ENCODE measurements at regions not wholly inside any gene's neighbourhood (a gene's known extent, or its start where the extent isn't known, plus 50 kb on each side); places are given as distances from the start of the nearest gene placed in this dataset.
A peak's percentile ranks its signal among the peaks of the same experiment; 100 is the strongest.

- Histone ChIP-seq H2AK5ac (ENCODE audit: low read length) (no peak overlapping the region), H3K23ac (ENCODE audit: low read length) (no peak overlapping the region), H3K9ac (ENCODE audit: low read length) (no peak overlapping the region), H3K4me1 (ENCODE audit: control insufficient read depth, low read depth, low read length) (no peaks in the 10 kb centered on the region), H4K8ac (ENCODE audit: low read depth, low read length) (no peak overlapping the region), H3K56ac (ENCODE audit: low read length) (no peak overlapping the region), H2BK5ac (ENCODE audit: low read length) (no peak overlapping the region), H3K27ac (ENCODE audit: low read depth, low read length) (no peak overlapping the region), H2BK15ac (replicated peaks; ENCODE audit: low read depth) (no peak overlapping the region), H3K4me2 (ENCODE audit: low read length) (no peak overlapping the region), H4K5ac (ENCODE audit: low read length) (no peak overlapping the region), H3K18ac (ENCODE audit: low read length) (no peak overlapping the region), H3K4ac (ENCODE audit: low read depth, low read length) (no peak overlapping the region), H3K36me3 (ENCODE audit: control insufficient read depth, insufficient read depth, low read length) (no peaks in the 10 kb centered on the region), H3K79me1 (ENCODE audit: low read length) (no peaks in the 10 kb centered on the region), H2BK120ac (ENCODE audit: low read depth, low read length) (no peak overlapping the region), H3K27me3 (ENCODE audit: insufficient read depth, low read length, poor library complexity) (no peaks in the 10 kb centered on the region), H3K4me3 (ENCODE audit: low read length) (no peak overlapping the region), H3K79me2 (ENCODE audit: control insufficient read depth, insufficient read depth, low read length) (no peaks in the 10 kb centered on the region)
- no CpG with 5 or more reads among the region's 3 CpGs for WGBS (ENCODE audit: extremely low coverage, insufficient coverage, low lambda C conversion rate)
- peak; percentile 33 for DNase-seq
Observed at GRCh38 chr11:101211407-101211975, 81.9 kb upstream of the PGR start.

- H2AK5ac ChIP-seq (ENCODE audit: low read length), result no peak overlapping the region
- H3K56ac ChIP-seq (ENCODE audit: low read length), result no peak overlapping the region
- no peak for DNase-seq
- H3K27ac ChIP-seq (ENCODE audit: low read depth, low read length), result no peak overlapping the region
- H3K4me3 ChIP-seq (ENCODE audit: low read length), result no peak overlapping the region
- no peak overlapping the region for H3K18ac ChIP-seq (ENCODE audit: low read length)
- H3K9ac ChIP-seq (ENCODE audit: low read length), result no peak overlapping the region
- no peak overlapping the region for H3K4ac ChIP-seq (ENCODE audit: low read depth, low read length)
- H2BK5ac ChIP-seq (ENCODE audit: low read length), result no peak overlapping the region
- H3K4me1 ChIP-seq (ENCODE audit: control insufficient read depth, low read depth, low read length), result no peaks in the 10 kb centered on the region
- no peaks in the 10 kb centered on the region for H3K27me3 ChIP-seq (ENCODE audit: insufficient read depth, low read length, poor library complexity)
- no peak overlapping the region for H4K5ac ChIP-seq (ENCODE audit: low read length)
- no peaks in the 10 kb centered on the region for H3K79me1 ChIP-seq (ENCODE audit: low read length)
- H4K8ac ChIP-seq (ENCODE audit: low read depth, low read length), result no peak overlapping the region
- no peaks in the 10 kb centered on the region for H3K36me3 ChIP-seq (ENCODE audit: control insufficient read depth, insufficient read depth, low read length)
- H2BK120ac ChIP-seq (ENCODE audit: low read depth, low read length), result no peak overlapping the region
- H2BK15ac ChIP-seq (replicated peaks; ENCODE audit: low read depth), result no peak overlapping the region
- no peaks in the 10 kb centered on the region for H3K79me2 ChIP-seq (ENCODE audit: control insufficient read depth, insufficient read depth, low read length)
- H3K4me2 ChIP-seq (ENCODE audit: low read length), result no peak overlapping the region
- no peak overlapping the region for H3K23ac ChIP-seq (ENCODE audit: low read length)
Observed at GRCh38 chr11:101202614-101203013, 73.0 kb upstream of the PGR start.

GRCh38 chr11:101199416-101199815 lies 69.8 kb upstream of the PGR start:
- no peak overlapping the region for H4K8ac ChIP-seq (ENCODE audit: low read depth, low read length)
- H3K4ac ChIP-seq (ENCODE audit: low read depth, low read length), result no peak overlapping the region
- H3K27me3 ChIP-seq (ENCODE audit: insufficient read depth, low read length, poor library complexity), result no peaks in the 10 kb centered on the region
- H3K4me1 ChIP-seq (ENCODE audit: control insufficient read depth, low read depth, low read length), result no peaks in the 10 kb centered on the region
- H3K4me3 ChIP-seq (ENCODE audit: low read length), result no peak overlapping the region
- no peak overlapping the region for H3K18ac ChIP-seq (ENCODE audit: low read length)
- no peak for DNase-seq
- H3K27ac ChIP-seq (ENCODE audit: low read depth, low read length), result no peak overlapping the region
- H3K23ac ChIP-seq (ENCODE audit: low read length), result no peak overlapping the region
- no peak overlapping the region for H2BK15ac ChIP-seq (replicated peaks; ENCODE audit: low read depth)
- no peak overlapping the region for H4K5ac ChIP-seq (ENCODE audit: low read length)
- no peak overlapping the region for H2AK5ac ChIP-seq (ENCODE audit: low read length)
- no peak overlapping the region for H3K4me2 ChIP-seq (ENCODE audit: low read length)
- H3K79me2 ChIP-seq (ENCODE audit: control insufficient read depth, insufficient read depth, low read length), result no peaks in the 10 kb centered on the region
- H3K9ac ChIP-seq (ENCODE audit: low read length), result no peak overlapping the region
- no peaks in the 10 kb centered on the region for H3K36me3 ChIP-seq (ENCODE audit: control insufficient read depth, insufficient read depth, low read length)
- no peak overlapping the region for H2BK120ac ChIP-seq (ENCODE audit: low read depth, low read length)
- H3K56ac ChIP-seq (ENCODE audit: low read length), result no peak overlapping the region
- H2BK5ac ChIP-seq (ENCODE audit: low read length), result no peak overlapping the region
- no peaks in the 10 kb centered on the region for H3K79me1 ChIP-seq (ENCODE audit: low read length)
- WGBS (ENCODE audit: extremely low coverage, insufficient coverage, low lambda C conversion rate), result no CpG with 5 or more reads among the region's 2 CpGs

- H3K4ac ChIP-seq (ENCODE audit: low read depth, low read length), result no peak overlapping the region
- H3K27me3 ChIP-seq (ENCODE audit: insufficient read depth, low read length, poor library complexity), result no peaks in the 10 kb centered on the region
- no peak overlapping the region for H3K27ac ChIP-seq (ENCODE audit: low read depth, low read length)
- no peaks in the 10 kb centered on the region for H3K36me3 ChIP-seq (ENCODE audit: control insufficient read depth, insufficient read depth, low read length)
- H3K9ac ChIP-seq (ENCODE audit: low read length), result no peak overlapping the region
- no peak overlapping the region for H4K8ac ChIP-seq (ENCODE audit: low read depth, low read length)
- H3K56ac ChIP-seq (ENCODE audit: low read length), result no peak overlapping the region
- H3K79me2 ChIP-seq (ENCODE audit: control insufficient read depth, insufficient read depth, low read length), result no peaks in the 10 kb centered on the region
- H4K5ac ChIP-seq (ENCODE audit: low read length), result no peak overlapping the region
- no peak overlapping the region for H2AK5ac ChIP-seq (ENCODE audit: low read length)
- no peaks in the 10 kb centered on the region for H3K79me1 ChIP-seq (ENCODE audit: low read length)
- H3K18ac ChIP-seq (ENCODE audit: low read length), result no peak overlapping the region
- H3K23ac ChIP-seq (ENCODE audit: low read length), result no peak overlapping the region
- no peak for DNase-seq
- H3K4me1 ChIP-seq (ENCODE audit: control insufficient read depth, low read depth, low read length), result peaks cover 2% of the 10 kb centered on the region
- no peak overlapping the region for H2BK120ac ChIP-seq (ENCODE audit: low read depth, low read length)
- H2BK15ac ChIP-seq (replicated peaks; ENCODE audit: low read depth), result no peak overlapping the region
- WGBS (ENCODE audit: extremely low coverage, insufficient coverage, low lambda C conversion rate), result no CpG with 5 or more reads among the region's 2 CpGs
- H3K4me3 ChIP-seq (ENCODE audit: low read length), result no peak overlapping the region
- H3K4me2 ChIP-seq (ENCODE audit: low read length), result no peak overlapping the region
- no peak overlapping the region for H2BK5ac ChIP-seq (ENCODE audit: low read length)
Observed at GRCh38 chr11:101195294-101195693, 65.7 kb upstream of the PGR start.

GRCh38 chr11:101188801-101189200 lies 59.2 kb upstream of the PGR start:
- DNase-seq, result no peak
- no peak overlapping the region for H3K56ac ChIP-seq (ENCODE audit: low read length)
- WGBS (ENCODE audit: extremely low coverage, insufficient coverage, low lambda C conversion rate), result no CpG with 5 or more reads among the region's 2 CpGs

GRCh38 chr11:101188173-101188572 lies 58.6 kb upstream of the PGR start:
- no peak overlapping the region for H3K27ac ChIP-seq (ENCODE audit: low read depth, low read length)
- H3K9ac ChIP-seq (ENCODE audit: low read length), result no peak overlapping the region
- no peak overlapping the region for H2BK15ac ChIP-seq (replicated peaks; ENCODE audit: low read depth)
- no peak overlapping the region for H4K8ac ChIP-seq (ENCODE audit: low read depth, low read length)
- no peak overlapping the region for H2BK120ac ChIP-seq (ENCODE audit: low read depth, low read length)
- no peak overlapping the region for H3K23ac ChIP-seq (ENCODE audit: low read length)
- H3K18ac ChIP-seq (ENCODE audit: low read length), result no peak overlapping the region
- no peaks in the 10 kb centered on the region for H3K79me2 ChIP-seq (ENCODE audit: control insufficient read depth, insufficient read depth, low read length)
- DNase-seq, result no peak
- no peak overlapping the region for H3K56ac ChIP-seq (ENCODE audit: low read length)
- H3K4ac ChIP-seq (ENCODE audit: low read depth, low read length), result no peak overlapping the region
- H3K36me3 ChIP-seq (ENCODE audit: control insufficient read depth, insufficient read depth, low read length), result no peaks in the 10 kb centered on the region
- no CpG with 5 or more reads among the region's 3 CpGs for WGBS (ENCODE audit: extremely low coverage, insufficient coverage, low lambda C conversion rate)
- no peak overlapping the region for H2AK5ac ChIP-seq (ENCODE audit: low read length)
- H4K5ac ChIP-seq (ENCODE audit: low read length), result no peak overlapping the region
- no peak overlapping the region for H2BK5ac ChIP-seq (ENCODE audit: low read length)
- H3K4me3 ChIP-seq (ENCODE audit: low read length), result no peak overlapping the region
- H3K4me2 ChIP-seq (ENCODE audit: low read length), result no peak overlapping the region
- H3K4me1 ChIP-seq (ENCODE audit: control insufficient read depth, low read depth, low read length), result peaks cover 2% of the 10 kb centered on the region
- H3K27me3 ChIP-seq (ENCODE audit: insufficient read depth, low read length, poor library complexity), result no peaks in the 10 kb centered on the region
- no peaks in the 10 kb centered on the region for H3K79me1 ChIP-seq (ENCODE audit: low read length)

More at GRCh38 chr11:101188801-101189200, 59.2 kb upstream of the PGR start:
- no peak overlapping the region for H2BK5ac ChIP-seq (ENCODE audit: low read length)
- peaks cover 2% of the 10 kb centered on the region for H3K4me1 ChIP-seq (ENCODE audit: control insufficient read depth, low read depth, low read length)
- no peak overlapping the region for H3K18ac ChIP-seq (ENCODE audit: low read length)
- H3K4me3 ChIP-seq (ENCODE audit: low read length), result no peak overlapping the region
- H3K23ac ChIP-seq (ENCODE audit: low read length), result no peak overlapping the region
- H3K27ac ChIP-seq (ENCODE audit: low read depth, low read length), result no peak overlapping the region
- H2BK15ac ChIP-seq (replicated peaks; ENCODE audit: low read depth), result no peak overlapping the region
- H3K4ac ChIP-seq (ENCODE audit: low read depth, low read length), result no peak overlapping the region
- no peak overlapping the region for H4K5ac ChIP-seq (ENCODE audit: low read length)
- no peaks in the 10 kb centered on the region for H3K79me1 ChIP-seq (ENCODE audit: low read length)
- no peaks in the 10 kb centered on the region for H3K27me3 ChIP-seq (ENCODE audit: insufficient read depth, low read length, poor library complexity)
- H2BK120ac ChIP-seq (ENCODE audit: low read depth, low read length), result no peak overlapping the region
- H2AK5ac ChIP-seq (ENCODE audit: low read length), result no peak overlapping the region
- H3K36me3 ChIP-seq (ENCODE audit: control insufficient read depth, insufficient read depth, low read length), result no peaks in the 10 kb centered on the region
- H4K8ac ChIP-seq (ENCODE audit: low read depth, low read length), result no peak overlapping the region
- no peak overlapping the region for H3K4me2 ChIP-seq (ENCODE audit: low read length)
- no peak overlapping the region for H3K9ac ChIP-seq (ENCODE audit: low read length)
- no peaks in the 10 kb centered on the region for H3K79me2 ChIP-seq (ENCODE audit: control insufficient read depth, insufficient read depth, low read length)

Data from mesendoderm (in vitro differentiated cells).